Inferior parietal cortex (tissue), 1 donor: ENCODE measurements at regions not wholly inside any gene's neighbourhood (a gene's known extent, or its start where the extent isn't known, plus 50 kb on each side); places are given as distances from the start of the nearest gene placed in this dataset.

Experiments
- DNase-seq: peaks from one replicate; pipeline ENCODE4 v3.0.0-alpha.2; 2016; ENCODE audit errors: extremely low spot score

DNA sequence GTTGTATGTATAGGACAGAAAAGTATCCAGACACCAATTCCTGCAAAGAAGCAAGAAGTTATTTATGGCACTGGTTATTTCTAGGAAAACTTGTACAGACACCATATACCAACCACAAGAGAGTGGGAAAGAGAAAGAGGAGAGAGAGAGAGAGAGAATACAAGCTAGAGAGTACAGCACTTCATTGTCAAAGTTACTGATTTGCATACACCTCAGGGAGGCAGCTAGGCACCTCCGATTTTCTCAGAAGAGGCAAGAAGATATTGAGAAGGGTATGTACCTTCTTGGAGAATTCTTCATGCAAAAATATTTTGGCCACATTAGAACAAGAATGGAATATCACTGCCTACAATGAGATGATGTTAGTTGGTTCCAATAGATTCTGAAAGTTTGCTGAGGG is 333.9 kb upstream of the PIK3C3 start:
- no peak for DNase-seq

DNA sequence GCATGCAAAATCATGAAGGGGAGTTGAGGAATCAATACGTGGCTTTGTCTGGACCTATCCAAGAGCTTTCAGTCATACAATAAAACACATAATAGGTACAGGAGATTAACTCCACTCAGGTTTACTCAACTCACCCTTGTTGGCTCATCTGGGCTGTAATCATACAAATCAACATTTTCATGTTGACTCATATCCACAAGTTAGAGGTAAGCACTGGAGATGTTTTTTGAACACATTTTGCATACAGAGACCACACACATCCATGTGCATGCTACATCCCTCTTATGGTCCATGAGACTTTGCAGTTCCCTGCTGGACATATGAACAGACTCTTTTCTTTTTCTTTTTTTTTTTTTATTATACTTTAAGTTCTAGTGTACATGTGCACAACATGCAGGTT is 336.9 kb upstream of the PIK3C3 start:
- DNase-seq: no peak

DNA sequence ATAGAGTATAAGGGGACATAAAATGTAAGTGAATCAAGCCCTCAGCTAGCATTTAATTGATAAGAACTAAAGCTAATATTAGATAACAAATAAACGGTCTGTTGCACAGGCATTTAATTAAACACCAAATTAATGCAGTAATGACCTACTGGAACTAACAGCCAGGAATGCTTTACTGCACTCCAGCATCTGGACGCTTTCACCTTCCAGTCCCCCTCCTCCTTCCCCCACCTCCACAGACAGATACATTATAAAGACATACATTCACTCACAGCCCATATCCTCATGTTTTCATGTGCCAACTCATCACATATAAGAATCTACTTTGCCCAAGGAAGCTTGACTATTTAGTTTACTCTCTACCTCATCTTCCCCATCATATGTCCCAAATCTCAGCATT is 337.4 kb upstream of the PIK3C3 start:
- DNase-seq: no peak

DNA sequence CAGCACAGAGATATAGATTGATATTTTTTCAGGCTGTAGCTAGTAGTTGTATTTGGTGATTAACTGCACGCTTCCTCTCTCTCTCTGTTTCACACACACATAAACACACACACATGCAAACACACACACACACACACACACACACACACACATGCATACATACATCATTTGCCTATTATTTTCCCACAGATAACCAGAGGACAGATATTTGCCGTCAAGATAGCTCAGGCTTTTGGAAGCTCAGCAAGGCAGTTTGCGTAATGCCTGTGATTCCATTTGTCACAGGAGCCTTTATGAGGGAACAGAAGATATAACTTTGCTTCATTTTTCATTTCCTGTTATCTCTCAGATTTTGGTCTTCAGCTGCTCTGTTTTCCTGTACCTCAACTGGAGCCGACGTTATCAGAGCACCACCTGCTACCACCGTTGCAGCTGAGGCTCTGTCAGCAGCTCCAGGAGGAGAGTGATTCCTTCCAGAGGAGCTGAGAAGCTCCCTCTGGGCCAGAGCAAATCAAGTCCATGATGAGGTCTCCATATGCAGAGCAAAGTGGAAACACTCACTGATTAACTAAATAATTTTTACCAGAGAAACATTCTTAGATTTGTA is 341.9 kb upstream of the PIK3C3 start:
- DNase-seq: no peak

DNA sequence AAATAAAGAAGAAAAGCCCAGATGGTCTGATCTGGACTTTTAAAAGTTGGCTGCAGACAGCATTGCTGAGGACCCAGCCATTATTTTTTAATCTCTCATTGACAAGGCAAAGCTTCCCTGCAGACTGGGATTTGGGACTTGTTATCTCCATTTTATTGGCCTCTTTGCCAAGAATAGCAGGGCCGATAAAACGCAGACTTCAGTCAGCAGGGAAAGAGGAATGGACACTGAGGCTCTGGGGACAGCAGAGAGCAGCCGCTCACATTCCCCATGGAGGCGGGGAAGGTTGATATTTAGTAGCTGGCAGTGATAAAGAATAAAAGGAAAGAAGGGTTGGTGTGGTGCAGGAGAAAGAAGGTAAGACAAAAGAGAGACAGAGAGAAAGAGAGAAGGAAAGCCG is 350.1 kb upstream of the PIK3C3 start:
- no peak for DNase-seq

DNA sequence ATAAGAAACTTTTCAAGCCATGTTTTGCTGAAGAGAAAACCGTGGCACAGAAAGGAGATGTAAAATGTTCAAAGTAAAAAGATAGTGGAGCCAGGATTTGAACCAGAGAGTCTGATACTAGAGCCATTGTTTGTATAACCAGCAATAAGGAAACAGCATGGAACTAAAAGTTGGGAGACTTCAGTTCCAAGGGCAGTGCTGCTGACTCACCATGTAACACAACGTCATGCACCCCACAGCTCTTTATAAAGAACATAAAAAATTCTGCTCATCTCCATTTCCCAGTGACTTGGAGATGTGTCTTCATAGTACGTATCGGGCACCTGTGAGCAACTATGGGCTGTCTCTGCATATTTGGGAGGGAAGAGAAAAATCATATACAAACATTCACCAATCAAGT is 353.0 kb upstream of the PIK3C3 start:
- DNase-seq: no peak

DNA sequence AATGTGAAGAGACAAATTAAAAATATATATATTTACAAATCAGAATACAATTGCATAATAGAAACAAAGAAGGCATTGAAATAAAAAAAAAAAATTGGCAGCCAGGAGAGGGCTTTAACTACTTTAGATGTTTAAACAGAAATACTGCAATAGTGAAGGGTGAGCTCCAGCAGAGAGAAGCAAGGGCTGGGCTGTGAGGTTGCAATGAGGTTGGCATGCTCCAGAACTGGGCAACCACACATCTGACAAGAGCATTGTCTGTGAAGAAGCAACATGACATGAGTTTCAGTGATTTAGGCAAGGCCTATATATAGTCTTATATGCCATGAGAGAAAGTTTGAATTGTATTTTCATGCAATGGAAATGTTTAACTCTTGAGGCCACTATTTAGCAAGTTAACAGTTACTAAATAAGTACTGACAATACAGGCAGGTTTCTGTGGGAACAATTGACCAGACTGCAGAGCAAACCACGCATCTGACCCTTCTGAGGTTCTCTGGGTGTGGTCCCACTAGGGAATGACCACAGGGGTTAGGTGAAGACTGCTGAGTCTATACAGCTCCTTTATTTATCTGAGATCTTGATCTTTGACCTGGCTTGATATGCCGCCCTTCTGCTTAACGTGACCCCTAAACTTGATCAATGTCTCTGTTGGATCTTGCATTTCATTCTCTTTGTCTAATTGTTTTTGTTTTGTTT is 354.2 kb upstream of the PIK3C3 start:
- no peak for DNase-seq

DNA sequence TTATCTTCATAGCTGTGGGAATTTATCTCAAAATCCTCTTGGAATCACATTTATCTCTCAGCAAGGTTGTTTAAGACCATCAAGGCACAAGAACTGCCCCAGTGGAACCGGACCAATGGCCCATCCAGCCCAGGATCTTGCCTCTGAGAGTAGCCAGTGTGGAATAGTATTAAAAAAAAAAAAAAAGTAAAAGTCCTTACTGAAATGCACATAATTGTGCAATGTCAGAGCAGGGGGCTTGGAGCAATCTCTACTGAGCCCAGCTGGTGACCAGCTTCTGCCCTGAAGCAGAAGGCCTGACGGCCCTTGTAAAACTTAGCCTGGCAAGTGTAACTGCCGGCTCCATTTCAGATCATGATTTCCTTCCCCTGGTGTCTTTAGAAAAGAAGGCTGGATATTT is 355.6 kb upstream of the PIK3C3 start:
- no peak for DNase-seq

DNA sequence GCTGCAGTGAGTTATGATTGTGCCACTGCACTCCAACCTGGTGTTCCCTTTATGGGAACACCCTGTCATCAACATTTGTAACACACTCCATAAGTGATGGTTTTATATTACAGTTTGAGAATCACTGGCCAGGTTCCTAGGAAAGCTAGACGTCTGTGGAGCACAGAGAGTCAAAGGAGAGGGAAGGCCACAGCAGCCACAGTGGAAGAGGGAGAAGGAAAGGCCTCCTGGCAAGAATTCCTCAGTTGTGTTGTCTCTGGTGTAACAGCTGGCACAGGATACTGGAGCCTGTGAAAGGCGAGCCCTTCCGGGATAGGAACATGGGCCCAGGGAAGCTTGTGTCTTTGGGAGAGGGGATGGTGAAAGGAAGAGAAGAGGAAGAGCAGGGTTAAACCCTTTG is 360.5 kb upstream of the PIK3C3 start:
- no peak for DNase-seq

DNA sequence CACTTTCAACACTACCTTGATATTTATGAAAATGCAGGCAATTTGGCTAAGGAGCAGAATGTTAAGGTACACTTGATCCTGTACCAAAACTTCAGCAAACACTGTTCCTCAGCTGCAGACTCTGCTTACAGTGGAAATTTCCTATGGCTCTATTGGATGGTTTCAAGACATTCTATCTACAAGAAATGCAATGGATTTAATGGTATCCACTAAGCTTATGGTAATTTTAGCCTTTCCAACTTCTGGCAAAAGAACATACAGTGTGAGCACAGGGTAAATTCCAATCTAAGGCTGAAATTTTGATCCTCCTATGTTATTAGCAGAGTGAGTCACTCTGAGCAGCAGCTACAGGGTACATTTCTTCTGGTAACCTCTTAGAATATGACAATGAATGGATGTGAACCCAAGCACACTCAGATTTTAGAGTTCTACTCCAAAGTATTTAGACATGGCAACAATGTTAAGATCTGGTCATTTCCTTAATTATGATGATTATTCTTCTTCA is 361.8 kb upstream of the PIK3C3 start:
- no peak for DNase-seq

DNA sequence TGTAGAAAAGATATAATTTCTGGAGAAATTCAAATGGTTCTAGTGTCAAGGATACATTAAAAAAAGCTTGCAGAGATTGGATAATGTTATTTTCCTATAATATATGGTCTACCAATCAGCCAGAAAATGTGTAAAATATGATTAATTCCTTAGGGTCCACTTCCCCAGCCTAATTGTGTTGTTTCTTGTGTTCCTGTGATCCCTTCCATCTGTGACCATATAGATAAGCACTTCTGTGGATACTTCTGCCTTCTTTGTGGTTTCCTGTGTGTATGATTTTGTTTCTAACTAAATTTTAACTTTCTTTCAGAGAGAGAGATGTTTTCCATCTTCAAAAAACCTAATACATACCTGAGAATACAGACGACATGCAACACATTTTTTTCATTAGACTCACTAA is 367.1 kb upstream of the PIK3C3 start:
- DNase-seq: no peak

DNA sequence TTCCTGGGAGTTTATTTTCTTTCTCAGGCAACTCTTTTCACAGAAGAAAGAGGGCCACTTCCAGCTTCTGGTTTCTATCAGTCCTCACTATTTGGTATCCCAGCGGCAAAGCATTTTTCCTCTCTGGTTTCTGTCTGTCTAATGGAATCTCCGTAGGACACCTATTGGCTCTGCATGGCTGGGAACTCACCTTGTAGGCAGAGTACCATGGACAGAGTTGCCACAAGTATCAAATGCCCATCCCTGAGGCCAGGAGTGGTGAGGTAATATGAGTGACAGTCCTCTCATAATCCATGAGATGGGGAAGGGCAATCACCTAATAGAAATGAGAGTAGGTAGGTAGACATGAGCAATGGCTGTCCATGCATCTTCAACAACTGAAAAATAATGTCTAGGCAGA is 369.5 kb upstream of the PIK3C3 start:
- no peak for DNase-seq

DNA sequence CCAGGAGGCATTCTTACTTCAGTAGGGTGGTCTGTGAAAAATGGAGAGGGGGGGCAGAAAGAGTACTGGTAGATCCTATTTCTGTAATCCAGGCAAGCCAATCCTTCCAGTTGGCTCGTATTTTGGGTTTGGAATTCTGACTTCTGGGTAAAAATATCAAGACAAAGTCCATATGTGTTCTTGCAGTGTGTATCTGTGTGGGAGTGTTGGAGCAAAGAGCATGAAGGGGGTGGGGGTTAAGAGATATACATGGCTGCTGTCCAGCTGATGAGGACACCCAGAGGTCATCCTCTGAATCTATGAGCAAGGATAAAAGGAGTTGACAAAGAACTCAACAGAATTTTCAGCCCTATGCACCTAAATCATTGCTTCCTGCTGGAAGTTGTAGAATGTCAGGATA is 375.8 kb upstream of the PIK3C3 start:
- no peak for DNase-seq

DNA sequence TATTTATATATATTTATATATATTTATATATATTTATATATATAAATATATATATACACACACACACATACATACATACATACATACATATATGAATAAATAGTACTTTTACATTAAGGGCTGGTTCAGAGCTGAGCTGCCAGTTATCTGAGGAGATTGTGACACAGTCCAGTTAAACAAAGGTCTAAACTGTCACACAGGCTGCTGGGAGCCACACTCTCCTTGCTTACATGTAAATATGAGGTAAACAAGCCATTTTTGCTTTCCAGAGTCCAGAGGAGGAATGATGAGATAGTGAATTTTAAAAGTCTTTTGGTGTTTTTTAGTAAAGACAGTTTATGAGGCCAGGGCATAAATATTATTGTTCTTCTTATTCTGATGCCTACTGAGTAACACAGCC is 377.5 kb upstream of the PIK3C3 start:
- DNase-seq: no peak

DNA sequence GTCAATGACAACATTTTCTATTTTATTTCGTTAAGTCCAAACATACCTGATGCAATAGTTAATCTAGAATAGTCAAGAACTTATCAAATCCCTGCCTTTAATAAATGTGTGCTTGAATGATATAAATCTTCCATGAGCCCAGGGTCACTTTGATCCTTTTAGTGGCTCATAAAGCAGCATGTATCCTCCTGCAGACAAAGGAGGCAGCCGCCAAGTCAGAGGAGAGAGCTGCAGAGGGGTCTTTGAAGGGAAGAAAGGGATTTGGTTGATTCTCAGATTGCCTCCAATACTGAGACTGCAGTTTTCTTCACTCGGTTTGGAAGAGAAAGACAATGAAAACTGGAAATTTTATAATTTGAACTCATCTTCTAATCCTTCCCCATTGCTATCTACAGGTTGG is 378.4 kb upstream of the PIK3C3 start:
- no peak for DNase-seq

DNA sequence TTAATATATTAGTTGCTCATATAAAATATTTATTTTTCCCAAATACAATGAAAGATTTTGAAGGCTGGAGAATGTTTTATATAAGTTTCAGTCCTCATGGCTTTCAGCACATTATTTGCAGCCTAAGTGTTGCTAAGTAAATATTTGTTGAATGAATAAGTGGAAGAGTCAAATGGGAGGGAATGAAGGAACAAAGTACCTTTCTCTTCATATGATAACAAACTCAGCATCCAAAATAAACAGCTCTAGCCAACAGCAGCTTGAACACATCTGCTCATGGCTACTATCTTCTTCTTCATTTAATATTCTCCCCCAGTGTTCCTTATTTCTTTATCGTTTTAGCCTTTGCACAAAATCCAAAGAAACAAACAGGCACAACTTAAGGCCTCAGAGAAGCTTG is 385.2 kb upstream of the PIK3C3 start:
- DNase-seq: no peak

DNA sequence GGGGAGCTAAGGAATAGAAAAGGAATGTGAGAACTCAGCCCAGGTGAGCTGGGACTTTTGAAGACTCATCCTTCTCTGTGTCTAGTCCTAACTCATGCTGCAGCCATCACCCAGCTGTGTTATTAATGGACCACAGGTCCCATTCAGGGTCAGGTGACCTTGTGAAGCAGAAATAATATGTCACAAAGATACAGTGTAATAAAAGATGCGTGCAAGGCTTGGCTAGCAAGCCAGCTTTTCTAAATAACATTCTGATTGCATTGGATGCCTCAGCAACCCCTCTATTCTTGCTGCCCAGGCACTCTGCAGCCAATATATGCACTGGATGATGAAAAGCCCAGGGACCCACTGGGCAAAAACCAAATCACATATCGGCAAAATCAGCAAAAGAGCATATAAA is 393.1 kb upstream of the PIK3C3 start:
- DNase-seq: no peak

DNA sequence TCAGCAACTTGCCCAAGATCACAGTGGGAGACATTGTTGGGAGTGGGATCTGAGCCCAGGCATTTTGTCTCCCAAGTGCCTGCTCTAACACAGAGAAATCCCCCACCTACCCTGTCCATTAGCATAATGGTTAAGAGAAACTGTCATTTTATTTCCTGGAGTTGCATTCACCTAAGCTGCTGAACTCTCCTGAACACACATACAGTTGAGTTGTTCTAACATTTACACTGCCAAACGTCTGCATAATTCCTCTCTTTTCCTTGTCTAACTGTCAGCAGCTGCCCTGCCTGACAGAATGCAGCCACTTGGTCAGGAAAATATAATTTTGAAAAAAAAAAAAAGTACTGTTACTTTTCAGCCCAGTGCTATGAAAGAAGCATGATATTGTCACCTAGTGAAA is 396.3 kb upstream of the PIK3C3 start:
- no peak for DNase-seq

DNA sequence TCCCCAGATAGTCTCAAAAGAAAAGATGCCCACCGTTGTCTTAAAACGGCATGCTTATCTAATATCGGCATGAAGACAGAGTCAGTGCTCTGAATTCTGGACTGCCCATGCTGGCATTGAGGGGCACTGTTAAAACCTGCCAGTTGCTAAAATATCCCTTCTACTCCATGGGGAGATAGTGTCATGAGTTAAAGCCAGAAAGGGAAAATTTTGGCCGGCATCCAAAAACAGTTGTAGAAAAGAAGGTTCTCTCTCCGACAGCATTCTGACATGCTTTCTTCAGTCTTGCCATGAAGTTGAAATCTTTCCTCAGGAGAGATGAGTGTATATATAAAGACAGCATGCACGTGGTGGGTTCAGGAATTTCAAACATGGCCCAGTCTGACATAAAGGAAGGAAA is 401.3 kb upstream of the PIK3C3 start:
- no peak for DNase-seq

DNA sequence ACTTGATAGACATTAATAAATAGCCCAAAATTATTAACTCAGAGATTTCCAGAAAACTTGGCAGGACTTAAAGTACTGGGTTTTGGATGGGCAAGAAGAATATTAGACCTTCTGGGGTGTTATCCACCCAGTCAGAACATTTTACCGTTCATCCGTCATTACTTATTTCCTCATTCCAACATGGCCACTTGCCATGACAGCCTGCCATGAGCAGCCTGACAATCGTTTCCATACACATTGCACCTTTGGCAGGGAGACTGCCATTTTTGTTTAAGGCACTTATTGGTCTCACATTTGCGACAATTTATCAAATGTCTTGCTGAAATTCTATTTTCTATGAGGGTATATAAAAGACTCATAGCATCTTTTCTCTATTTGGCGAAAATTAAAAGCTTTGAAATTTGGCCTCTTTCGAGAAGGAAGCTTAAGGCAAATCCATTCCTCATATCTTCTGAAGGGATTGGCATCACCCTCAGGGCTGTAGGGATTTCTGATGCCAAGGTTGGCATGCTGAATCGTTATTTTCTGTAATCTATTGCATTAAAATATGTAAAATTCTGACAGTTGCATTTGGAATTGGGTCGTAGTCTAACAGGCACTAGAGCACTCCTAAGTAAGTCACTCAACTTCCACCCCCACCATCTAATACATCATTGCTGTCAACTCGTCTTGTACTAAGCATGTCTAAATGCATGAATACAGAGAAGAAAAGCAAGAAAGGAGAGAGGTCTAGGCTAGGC is 406.3 kb upstream of the PIK3C3 start:
- DNase-seq: no peak

DNA sequence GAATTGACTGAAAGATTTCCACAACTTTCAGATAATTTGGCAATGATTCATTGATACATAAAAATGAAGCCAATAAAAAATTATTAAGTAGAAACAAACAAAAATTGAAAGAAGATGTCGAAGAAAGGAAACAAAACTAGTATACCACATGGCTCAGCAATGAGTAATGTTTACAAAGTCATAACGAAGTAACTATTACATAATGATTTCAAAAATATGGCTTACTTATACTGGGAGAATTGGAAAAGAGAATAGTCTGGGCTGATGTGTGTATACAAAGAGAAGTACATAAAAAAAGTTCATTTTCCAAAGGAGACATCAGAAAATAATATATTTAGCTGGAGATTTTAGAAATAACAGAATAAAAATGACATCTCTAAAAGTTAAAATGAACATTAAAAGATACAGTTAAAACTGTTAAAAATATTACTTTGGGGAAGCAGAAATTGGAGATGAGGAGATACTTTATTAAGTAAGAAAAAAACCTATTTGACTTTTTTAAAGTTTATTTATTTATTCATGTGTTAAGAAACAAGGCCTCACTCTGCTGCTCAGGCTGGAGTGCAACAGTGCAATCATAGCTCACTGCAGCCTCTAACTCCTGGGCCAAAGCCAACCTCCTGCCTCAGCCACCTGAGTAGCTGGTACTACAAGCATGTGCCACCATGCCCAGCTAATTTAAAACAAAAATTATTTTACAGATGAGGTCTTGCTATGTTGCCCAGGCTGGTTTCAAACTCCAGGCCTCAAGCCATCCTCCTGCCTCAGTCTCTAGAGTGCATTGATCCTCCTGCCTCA is 409.7 kb upstream of the PIK3C3 start:
- no peak for DNase-seq

DNA sequence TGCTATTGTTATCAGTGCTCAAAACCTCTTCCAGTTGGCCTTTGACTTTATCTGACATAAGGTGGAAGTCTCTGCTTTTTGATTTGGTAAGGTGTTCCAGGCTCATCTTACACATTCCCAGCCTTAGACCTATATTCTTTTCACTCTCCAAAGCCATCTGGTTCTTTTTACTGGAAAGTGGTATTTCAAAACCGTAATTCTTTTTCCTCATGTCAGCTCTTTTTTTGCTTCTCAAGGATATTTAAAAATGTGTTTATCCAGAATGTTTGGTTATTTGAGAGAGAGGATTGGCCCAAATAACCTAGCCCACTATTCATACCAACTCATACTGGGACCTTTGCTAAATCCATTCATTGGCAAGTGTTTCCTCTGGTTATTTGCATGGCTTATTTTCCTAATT is 411.2 kb upstream of the PIK3C3 start:
- DNase-seq: no peak
